NB4 (cell line): ENCODE measurements at regions not wholly inside any gene's neighbourhood (a gene's known extent, or its start where the extent isn't known, plus 50 kb on each side); places are given as distances from the start of the nearest gene placed in this dataset.

Experiments
- DNase-seq: peaks from one replicate; pipeline ENCODE4 v3.0.0; 2010; ENCODE audit warnings: low read depth
- H3K4me3 ChIP-seq: one replicate; pipeline ENCODE4 v1.5.1; 2011; ENCODE audit warnings: mild to moderate bottlenecking, low read depth, low read length, moderate library complexity
- CTCF ChIP-seq: IDR thresholded peaks from one replicate; pipeline ENCODE4 v1.5.1; 2012; ENCODE audit warnings: low read depth, low read length
- MAX ChIP-seq: IDR thresholded peaks from 2 replicates; pipeline ENCODE4 v1.6.1; 2011; ENCODE audit warnings: low read depth, low read length
- MYC ChIP-seq: IDR thresholded peaks from 2 replicates; pipeline ENCODE4 v1.6.1; 2011; ENCODE audit warnings: low read depth, low read length
- POLR2A ChIP-seq: IDR thresholded peaks from 2 replicates; pipeline ENCODE4 v1.6.1; 2011; ENCODE audit warnings: mild to moderate bottlenecking; ENCODE audit not compliant: insufficient read length; ENCODE audit errors: extremely low read depth

DNA sequence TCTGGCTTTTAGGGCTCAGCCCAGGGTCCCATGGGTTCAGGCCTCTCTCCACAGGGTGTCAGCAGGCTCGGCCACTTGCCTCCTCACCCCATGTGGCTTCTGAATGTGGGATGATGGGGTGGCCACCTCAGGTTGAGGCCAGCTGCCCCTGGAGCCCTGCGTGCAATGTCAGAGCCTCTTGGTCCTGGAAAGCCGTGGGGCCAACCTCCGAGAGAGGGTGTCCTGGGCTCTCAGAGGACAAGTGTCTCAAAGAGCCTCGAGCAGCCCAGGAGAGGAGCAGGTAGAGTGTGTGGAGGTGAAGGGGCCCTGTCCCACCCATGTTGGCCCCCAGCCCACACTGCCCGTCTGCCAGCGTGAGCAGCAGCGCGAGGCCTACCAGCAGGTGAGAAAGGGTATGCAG lies 86.0 kb downstream of the PLXNA1 start:
- TF ChIP-seq CTCF: no peak
- TF ChIP-seq MYC: no peak
- TF ChIP-seq POLR2A: no peak
- TF ChIP-seq MAX: no peak
- DNase-seq: no peak
- H3K4me3 ChIP-seq: no peak overlapping the region

DNA sequence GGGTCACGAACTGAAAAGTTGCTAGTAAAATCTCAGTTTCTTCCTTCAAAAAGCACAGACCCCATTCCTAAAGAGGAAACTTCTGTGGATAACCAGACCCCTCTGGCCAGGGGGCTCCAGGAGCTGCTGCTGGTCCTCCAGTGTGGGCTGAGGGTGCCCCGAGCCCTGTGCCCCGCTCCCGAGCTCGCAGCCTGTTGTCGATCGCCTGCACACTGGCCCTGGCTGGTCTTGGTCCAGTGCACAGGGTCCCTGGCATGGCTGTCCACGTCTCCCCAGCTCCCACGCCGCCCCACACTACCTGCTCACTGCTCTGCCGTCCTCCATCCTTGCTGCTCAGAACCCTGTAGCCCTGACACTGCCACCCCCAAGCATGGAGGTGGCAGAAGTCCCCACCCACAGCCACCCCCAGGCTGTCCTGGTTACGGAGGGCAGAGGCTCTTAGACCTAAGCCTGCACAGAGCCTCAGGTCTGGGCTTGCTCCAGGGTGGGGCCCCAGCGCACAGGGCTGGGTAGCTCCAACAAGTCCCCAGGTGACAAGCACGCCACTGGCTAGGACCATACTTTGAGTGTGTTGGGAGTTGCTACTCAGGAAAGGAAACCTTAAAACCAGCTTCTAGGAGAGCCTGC lies 87.0 kb downstream of the PLXNA1 start:
- no peak for DNase-seq
- no peak overlapping the region for H3K4me3 ChIP-seq
- no peak for TF ChIP-seq POLR2A
- TF ChIP-seq CTCF: no peak
- TF ChIP-seq MAX: no peak
- TF ChIP-seq MYC: no peak

DNA sequence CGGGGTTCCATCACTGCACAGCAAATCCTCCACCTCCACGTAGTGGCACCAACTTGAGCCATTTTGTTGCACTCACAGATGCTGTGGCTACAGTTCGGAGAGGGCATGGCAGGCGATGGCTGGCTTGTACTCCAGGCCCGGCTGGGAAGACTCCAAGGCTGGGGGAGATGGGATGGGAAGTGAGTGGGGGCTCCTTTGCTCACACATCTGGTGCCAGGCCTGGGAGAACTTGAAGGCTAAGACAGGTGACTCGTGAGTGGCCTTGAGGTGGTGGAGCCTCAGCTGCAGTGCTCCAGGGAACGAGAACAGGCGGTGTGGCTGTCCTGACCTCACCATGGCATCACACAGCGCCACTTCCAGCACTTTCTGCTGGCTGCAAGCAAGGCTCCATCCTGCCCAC lies 87.9 kb downstream of the PLXNA1 start:
- no peak for TF ChIP-seq MAX
- no peak for DNase-seq
- no peak overlapping the region for H3K4me3 ChIP-seq

GRCh38 chr3:127071597-127072001 lies 88.7 kb downstream of the PLXNA1 start:
- TF ChIP-seq MYC (no peak), POLR2A (no peak), CTCF (no peak), MAX (no peak)
- DNase-seq: no peak
- no peak overlapping the region for H3K4me3 ChIP-seq

DNA sequence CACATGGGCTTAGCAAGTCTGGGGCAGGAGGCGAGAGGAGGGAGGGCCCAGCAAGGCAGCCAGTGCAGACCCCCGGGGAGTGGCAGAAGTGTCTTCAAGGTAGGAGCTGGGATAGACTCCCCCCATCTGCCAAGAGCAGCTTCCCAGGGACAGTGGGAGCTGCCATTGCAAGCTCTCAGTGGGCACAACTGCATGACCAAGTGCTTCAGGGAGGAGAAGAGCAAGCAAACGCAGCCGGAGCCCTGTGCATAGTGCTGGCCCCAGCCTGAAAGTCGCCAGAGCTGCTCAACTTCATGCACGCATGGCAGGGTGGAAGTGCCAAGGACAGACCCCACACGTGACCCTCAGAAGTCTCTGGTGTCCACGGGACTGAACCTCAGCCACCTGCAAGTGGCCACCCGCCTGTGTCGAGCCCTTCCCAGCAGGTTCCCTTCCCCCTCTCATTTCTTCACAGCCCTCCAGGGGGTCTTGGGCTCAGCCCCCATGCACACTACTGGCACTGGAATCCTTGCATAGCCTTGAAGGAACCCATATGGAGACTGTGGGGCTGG lies 89.4 kb downstream of the PLXNA1 start:
- H3K4me3 ChIP-seq: no peak overlapping the region
- DNase-seq: no peak
- TF ChIP-seq MAX (no peak), CTCF (no peak), POLR2A (no peak), MYC (no peak)

DNA sequence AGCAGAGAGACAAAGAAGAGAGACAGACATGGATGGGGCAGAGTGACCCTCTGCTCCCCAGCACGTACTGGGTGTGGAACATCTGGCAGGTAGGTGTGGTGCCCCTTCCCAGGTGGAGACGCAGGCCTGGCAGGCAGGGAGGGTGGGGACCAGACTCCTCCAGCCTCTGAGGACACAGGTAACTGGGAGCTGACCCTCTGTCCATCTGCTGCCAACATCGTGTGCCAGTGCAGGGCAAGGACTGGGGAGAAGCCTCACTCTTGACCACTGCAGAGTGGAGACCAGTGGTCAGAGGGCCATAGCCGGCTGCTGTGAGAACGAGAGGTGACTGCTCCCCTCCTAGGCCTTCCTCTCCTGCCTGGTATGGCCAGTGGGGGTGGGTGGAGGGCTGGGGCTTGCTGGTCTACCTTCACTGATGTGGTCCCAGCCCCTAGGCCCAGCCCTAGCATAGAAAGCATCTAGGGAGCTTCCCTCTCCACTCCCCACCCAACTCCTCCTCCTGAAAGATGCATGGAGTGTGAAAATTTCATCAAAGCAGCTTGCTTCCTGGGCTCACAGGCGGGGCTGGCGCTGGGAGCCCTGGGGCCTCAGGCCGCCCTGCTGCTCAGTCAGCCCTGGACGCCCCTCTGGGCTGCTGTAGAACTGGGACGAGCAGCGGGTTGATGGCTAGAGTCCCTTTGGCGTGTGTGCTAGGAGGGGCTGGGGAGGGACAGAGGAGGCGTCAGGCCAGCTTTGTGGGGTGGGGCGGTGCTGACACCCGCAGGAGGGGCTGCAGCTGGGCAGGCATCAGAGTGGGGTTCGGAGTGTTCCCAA lies 90.3 kb downstream of the PLXNA1 start:
- no peak overlapping the region for H3K4me3 ChIP-seq
- DNase-seq: no peak
- TF ChIP-seq MAX (no peak), CTCF (no peak), MYC (no peak), POLR2A (no peak)
